ENCODE measurements at regions not wholly inside any gene's neighbourhood (a gene's known extent, or its start where the extent isn't known, plus 50 kb on each side); places are given as distances from the start of the nearest gene placed in this dataset.
A peak's percentile ranks its signal among the peaks of the same experiment; 100 is the strongest.

- H3K9me3 Mint-ChIP-seq: no peaks in the 10 kb centered on the region
- no peak overlapping the region for H3K27ac Mint-ChIP-seq (ENCODE audit: unreplicated experiment)
- no peaks in the 10 kb centered on the region for H3K4me1 Mint-ChIP-seq
- no peaks in the 10 kb centered on the region for H3K36me3 Mint-ChIP-seq (ENCODE audit: low read depth)
- TF ChIP-seq CTCF (conservative IDR thresholded peaks at IDR 0.05): no peak
- H3K4me3 Mint-ChIP-seq: no peak overlapping the region
- no peak for DNase-seq (ENCODE audit: low read depth, low spot score)
- H3K27me3 Mint-ChIP-seq (ENCODE audit: low read depth): no peaks in the 10 kb centered on the region
Observed at GRCh38 chr13:26824581-26824980, 64.0 kb upstream of the GPR12 start.

DNA sequence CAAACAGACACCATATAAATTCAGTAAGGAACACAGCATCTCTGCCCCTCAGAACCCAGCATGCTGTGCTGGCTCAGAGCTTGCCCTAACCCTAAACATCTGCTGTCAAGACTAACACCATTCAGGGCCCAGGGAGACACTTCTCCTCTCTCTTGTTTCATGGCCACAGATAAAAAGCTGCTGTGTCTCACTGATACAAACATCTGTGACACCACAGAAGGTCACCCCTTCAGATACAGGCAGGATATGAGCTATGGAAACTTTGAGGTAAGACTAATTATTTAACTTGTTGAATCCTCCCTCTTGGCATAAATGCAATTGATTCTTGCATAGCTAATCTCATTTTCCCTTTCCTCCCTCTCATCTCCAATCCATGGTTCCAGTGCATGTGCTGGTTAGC lies 61.6 kb upstream of the GPR12 start:
- H3K27me3 Mint-ChIP-seq (ENCODE audit: low read depth): peaks cover 2% of the 10 kb centered on the region

DNA sequence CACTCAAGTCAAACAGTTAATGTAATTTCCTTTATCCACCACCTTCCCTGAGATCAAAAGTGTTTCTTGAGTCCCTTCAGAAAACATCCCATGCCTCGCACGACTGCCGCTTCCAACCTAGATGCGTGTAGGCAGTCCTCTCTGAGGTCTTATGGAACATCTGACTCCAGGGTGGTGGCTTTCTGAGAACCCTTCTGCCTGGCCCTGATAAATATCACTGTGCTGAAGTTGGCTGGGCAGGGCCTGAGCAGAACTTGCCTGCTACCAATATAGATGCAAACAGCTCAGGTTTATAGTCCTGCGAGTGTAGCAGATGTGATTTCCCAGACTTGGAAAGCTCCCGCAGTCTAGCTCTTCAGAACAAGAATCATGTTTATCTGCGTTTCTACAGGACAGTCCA lies 61.1 kb upstream of the GPR12 start:
- no peak overlapping the region for H3K4me3 Mint-ChIP-seq
- no peaks in the 10 kb centered on the region for H3K36me3 Mint-ChIP-seq (ENCODE audit: low read depth)
- H3K9me3 Mint-ChIP-seq: no peaks in the 10 kb centered on the region
- H3K27ac Mint-ChIP-seq (ENCODE audit: unreplicated experiment): no peak overlapping the region
- DNase-seq (ENCODE audit: low read depth, low spot score): no peak
- H3K27me3 Mint-ChIP-seq (ENCODE audit: low read depth): peaks cover 2% of the 10 kb centered on the region
- no peaks in the 10 kb centered on the region for H3K4me1 Mint-ChIP-seq
- TF ChIP-seq CTCF (conservative IDR thresholded peaks at IDR 0.05): no peak

More for the DNA sequence above, 61.6 kb upstream of the GPR12 start:
- no peaks in the 10 kb centered on the region for H3K4me1 Mint-ChIP-seq
- no peak for DNase-seq (ENCODE audit: low read depth, low spot score)
- H3K27ac Mint-ChIP-seq (ENCODE audit: unreplicated experiment): no peak overlapping the region
- TF ChIP-seq CTCF (conservative IDR thresholded peaks at IDR 0.05): no peak
- H3K9me3 Mint-ChIP-seq: no peaks in the 10 kb centered on the region
- no peak overlapping the region for H3K4me3 Mint-ChIP-seq
- H3K36me3 Mint-ChIP-seq (ENCODE audit: low read depth): no peaks in the 10 kb centered on the region

DNA sequence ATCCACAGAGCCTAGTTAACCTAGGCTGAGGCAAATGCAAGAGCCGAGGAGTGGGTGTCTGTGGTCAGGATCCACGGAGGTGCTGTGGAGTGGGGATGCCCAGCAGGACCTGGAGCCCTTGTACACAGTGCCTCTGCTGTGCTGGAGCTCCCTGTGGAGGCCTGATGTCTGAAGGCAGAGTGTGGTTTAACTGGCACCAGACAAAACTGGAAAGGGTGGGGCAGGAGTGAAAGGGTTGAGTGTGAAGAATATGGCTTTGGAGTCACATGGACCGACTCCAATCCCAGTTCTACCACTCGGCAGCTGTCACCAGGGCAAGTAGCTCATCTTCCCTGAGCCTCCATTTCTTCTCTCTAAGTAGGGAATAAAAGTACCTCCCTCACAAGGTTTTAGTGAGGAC lies 60.3 kb upstream of the GPR12 start:
- peaks cover 2% of the 10 kb centered on the region for H3K27me3 Mint-ChIP-seq (ENCODE audit: low read depth)
- TF ChIP-seq CTCF (conservative IDR thresholded peaks at IDR 0.05): no peak
- no peaks in the 10 kb centered on the region for H3K9me3 Mint-ChIP-seq
- H3K36me3 Mint-ChIP-seq (ENCODE audit: low read depth): no peaks in the 10 kb centered on the region
- no peak overlapping the region for H3K27ac Mint-ChIP-seq (ENCODE audit: unreplicated experiment)
- no peak overlapping the region for H3K4me3 Mint-ChIP-seq
- DNase-seq (ENCODE audit: low read depth, low spot score): no peak
- no peaks in the 10 kb centered on the region for H3K4me1 Mint-ChIP-seq

- no peak for DNase-seq (ENCODE audit: low read depth, low spot score)
- Mint-ChIP-seq H3K27me3 (ENCODE audit: low read depth) (peaks cover 4% of the 10 kb centered on the region), H3K4me3 (no peak overlapping the region), H3K4me1 (peaks cover 4% of the 10 kb centered on the region), H3K9me3 (no peaks in the 10 kb centered on the region), H3K36me3 (ENCODE audit: low read depth) (no peaks in the 10 kb centered on the region), H3K27ac (ENCODE audit: unreplicated experiment) (no peak overlapping the region)
- no peak for TF ChIP-seq CTCF (conservative IDR thresholded peaks at IDR 0.05)
Observed at GRCh38 chr13:26819046-26819445, 58.5 kb upstream of the GPR12 start.

- H3K4me1 Mint-ChIP-seq: peaks cover 4% of the 10 kb centered on the region
- no peak overlapping the region for H3K4me3 Mint-ChIP-seq
- no peaks in the 10 kb centered on the region for H3K9me3 Mint-ChIP-seq
- peak overlapping the region; percentile 54 for H3K27ac Mint-ChIP-seq (ENCODE audit: unreplicated experiment)
- no peak for TF ChIP-seq CTCF (conservative IDR thresholded peaks at IDR 0.05)
- no peaks in the 10 kb centered on the region for H3K36me3 Mint-ChIP-seq (ENCODE audit: low read depth)
- DNase-seq (ENCODE audit: low read depth, low spot score): no peak
- H3K27me3 Mint-ChIP-seq (ENCODE audit: low read depth): peaks cover 4% of the 10 kb centered on the region
Observed at GRCh38 chr13:26816881-26817280, 56.3 kb upstream of the GPR12 start.
